ENCODE measurements at regions not wholly inside any gene's neighbourhood (a gene's known extent, or its start where the extent isn't known, plus 50 kb on each side); places are given as distances from the start of the nearest gene placed in this dataset.

DNA sequence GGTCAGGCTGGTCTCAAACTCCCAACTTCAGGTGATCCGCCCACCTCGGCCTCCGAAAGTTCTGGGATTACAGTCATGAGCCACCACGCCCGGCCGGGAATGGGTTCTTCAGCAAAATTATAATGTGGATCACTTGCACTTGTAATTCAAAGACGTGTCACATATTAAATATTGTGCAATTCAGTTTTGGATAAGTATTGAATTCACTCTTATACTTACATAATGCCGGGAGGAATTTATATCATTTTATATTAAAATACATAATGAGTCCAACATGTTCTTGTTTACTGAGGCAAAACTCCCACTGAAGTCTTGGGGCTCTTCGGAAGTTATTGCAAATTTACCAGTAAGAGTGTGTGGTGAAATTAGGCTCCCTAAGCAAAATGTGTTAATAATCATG lies 635.2 kb upstream of the LUZP2 start:
- H3K27ac ChIP-seq, result no peak overlapping the region
- H3K36me3 ChIP-seq, result no peaks in the 10 kb centered on the region
- DNase-seq (ENCODE audit: low spot score in 2 of 2), result no peak
- TF ChIP-seq EP300 (IDR thresholded peaks at IDR 0.05) (no peak), POLR2A (IDR thresholded peaks at IDR 0.05) (no peak), POLR2AphosphoS5 (IDR thresholded peaks at IDR 0.05) (no peak)
- TF ChIP-seq, protein P1, sequence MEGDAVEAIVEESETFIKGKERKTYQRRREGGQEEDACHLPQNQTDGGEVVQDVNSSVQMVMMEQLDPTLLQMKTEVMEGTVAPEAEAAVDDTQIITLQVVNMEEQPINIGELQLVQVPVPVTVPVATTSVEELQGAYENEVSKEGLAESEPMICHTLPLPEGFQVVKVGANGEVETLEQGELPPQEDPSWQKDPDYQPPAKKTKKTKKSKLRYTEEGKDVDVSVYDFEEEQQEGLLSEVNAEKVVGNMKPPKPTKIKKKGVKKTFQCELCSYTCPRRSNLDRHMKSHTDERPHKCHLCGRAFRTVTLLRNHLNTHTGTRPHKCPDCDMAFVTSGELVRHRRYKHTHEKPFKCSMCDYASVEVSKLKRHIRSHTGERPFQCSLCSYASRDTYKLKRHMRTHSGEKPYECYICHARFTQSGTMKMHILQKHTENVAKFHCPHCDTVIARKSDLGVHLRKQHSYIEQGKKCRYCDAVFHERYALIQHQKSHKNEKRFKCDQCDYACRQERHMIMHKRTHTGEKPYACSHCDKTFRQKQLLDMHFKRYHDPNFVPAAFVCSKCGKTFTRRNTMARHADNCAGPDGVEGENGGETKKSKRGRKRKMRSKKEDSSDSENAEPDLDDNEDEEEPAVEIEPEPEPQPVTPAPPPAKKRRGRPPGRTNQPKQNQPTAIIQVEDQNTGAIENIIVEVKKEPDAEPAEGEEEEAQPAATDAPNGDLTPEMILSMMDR (IDR thresholded peaks at IDR 0.05), result no peak
- no peaks in the 10 kb centered on the region for H3K4me1 ChIP-seq
- no peaks in the 10 kb centered on the region for H3K9me3 ChIP-seq
- no peak overlapping the region for H3K4me3 ChIP-seq
- 72% methylated on average over 9 of the region's 9 CpGs for WGBS
- no peaks in the 10 kb centered on the region for H3K27me3 ChIP-seq

DNA sequence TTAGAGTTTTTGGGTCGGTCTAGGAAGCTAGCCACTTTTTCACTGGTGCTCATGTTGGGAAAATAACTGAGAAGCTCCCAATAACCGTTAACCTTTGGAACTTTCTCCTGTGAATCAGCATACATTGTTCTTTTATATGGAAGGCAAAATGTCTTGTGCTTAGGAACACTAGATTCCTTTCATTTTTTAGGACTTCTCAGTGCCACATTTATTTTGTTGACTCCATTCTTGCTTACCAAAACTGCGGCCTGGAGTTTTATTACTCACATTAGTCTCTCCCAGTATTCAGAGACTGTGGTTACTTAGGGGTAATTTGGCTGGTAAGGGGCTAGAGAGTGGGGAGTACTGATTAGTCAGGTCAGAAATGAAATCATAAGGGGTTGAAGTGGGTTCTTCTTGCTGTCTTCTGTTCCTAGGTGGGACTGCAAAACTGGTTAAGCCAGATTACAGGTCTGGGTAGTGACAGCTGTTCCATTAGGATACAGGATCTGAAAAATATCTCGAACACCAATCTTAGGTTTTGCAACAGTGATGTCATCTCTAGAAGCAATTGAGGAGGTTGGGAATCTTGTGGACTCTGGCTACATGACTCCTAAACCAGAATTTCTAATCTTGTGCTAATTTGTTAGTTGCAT lies 631.4 kb upstream of the LUZP2 start:
- no peaks in the 10 kb centered on the region for H3K36me3 ChIP-seq
- H3K9me3 ChIP-seq, result no peaks in the 10 kb centered on the region
- H3K27me3 ChIP-seq, result no peaks in the 10 kb centered on the region
- no peak overlapping the region for H3K27ac ChIP-seq
- DNase-seq (ENCODE audit: low spot score in 2 of 2), result no peak
- no peaks in the 10 kb centered on the region for H3K4me1 ChIP-seq
- TF ChIP-seq EP300 (IDR thresholded peaks at IDR 0.05) (no peak), POLR2A (IDR thresholded peaks at IDR 0.05) (no peak), POLR2AphosphoS5 (IDR thresholded peaks at IDR 0.05) (no peak)
- H3K4me3 ChIP-seq, result no peak overlapping the region
- WGBS, result 70% methylated on average over 4 of the region's 4 CpGs

DNA sequence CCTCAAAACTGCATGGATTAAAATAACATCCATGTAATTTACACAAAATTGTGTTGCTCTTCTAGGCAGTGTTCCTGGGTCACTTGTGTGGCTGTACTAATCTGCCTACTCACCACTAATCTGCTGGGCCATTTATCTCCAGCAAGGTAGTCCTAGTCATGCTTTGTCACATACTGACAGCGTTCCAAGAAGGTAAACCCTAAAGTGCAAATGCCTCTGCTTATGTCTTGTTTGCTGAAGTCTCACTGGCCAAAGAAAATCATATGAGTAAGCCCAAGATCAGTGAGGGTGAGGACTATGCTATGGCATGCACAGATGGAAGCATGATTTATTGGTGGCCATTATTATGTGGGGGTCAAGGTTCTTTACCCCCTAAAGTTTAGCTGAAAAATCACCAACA lies 630.2 kb upstream of the LUZP2 start:
- Histone ChIP-seq H3K27me3 (no peaks in the 10 kb centered on the region), H3K4me1 (no peaks in the 10 kb centered on the region), H3K9me3 (no peaks in the 10 kb centered on the region), H3K4me3 (no peak overlapping the region), H3K27ac (no peak overlapping the region), H3K36me3 (no peaks in the 10 kb centered on the region)
- no peak for TF ChIP-seq POLR2A (IDR thresholded peaks at IDR 0.05)
- no peak for TF ChIP-seq POLR2AphosphoS5 (IDR thresholded peaks at IDR 0.05)
- TF ChIP-seq, protein P1 (IDR thresholded peaks at IDR 0.05), result no peak
- no peak for TF ChIP-seq EP300 (IDR thresholded peaks at IDR 0.05)
- WGBS, result 81% methylated on average over 1 of the region's 1 CpG
- DNase-seq (ENCODE audit: low spot score in 2 of 2), result no peak

DNA sequence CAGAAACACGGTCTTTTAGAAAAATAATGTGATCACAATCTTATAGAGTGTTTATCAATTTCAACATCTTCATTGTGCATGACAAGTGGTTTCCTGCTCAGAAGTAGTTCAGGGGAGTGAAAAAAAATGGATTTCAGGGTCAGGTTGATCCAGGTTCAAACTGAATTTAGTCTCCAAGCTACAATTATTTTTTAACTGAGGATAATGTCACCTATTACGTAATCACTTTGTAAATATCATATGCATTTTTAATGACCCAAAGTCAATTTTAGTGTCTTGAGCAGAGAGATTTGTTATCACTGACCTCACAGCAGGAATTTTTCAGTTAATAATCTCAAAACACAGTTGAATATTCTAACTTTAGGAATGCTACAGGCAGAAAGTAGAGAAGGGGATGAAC lies 627.2 kb upstream of the LUZP2 start:
- Histone ChIP-seq H3K4me1 (no peaks in the 10 kb centered on the region), H3K27ac (no peak overlapping the region), H3K36me3 (no peaks in the 10 kb centered on the region), H3K4me3 (no peak overlapping the region), H3K9me3 (no peaks in the 10 kb centered on the region), H3K27me3 (no peaks in the 10 kb centered on the region)
- 79% methylated on average over 2 of the region's 2 CpGs for WGBS
- no peak for DNase-seq (ENCODE audit: low spot score in 2 of 2)
- TF ChIP-seq EP300 (IDR thresholded peaks at IDR 0.05) (no peak), POLR2A (IDR thresholded peaks at IDR 0.05) (no peak), POLR2AphosphoS5 (IDR thresholded peaks at IDR 0.05) (no peak)
- TF ChIP-seq, protein P1 (IDR thresholded peaks at IDR 0.05), result no peak

DNA sequence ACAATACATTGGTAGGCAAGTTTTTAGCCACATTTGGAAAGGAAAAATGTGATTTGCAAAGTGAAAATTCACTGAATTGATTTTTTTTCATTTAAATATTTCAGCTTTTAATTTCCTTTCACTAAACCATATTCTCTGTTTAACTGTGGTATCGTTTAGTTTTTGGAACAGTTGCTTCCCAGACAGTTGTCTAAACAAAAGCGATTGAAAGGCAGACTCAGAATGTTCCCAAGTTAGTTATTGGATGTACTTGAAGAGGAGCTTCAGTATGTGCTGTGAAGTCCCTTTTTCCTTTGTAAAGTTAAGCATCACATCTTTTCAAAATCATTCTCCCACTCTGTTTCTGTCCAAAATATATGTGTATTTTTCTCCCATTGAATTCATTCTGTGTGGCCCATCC lies 623.4 kb upstream of the LUZP2 start:
- Histone ChIP-seq H3K27me3 (no peaks in the 10 kb centered on the region), H3K36me3 (no peaks in the 10 kb centered on the region), H3K27ac (no peak overlapping the region), H3K4me3 (no peak overlapping the region), H3K9me3 (no peaks in the 10 kb centered on the region), H3K4me1 (no peaks in the 10 kb centered on the region)
- TF ChIP-seq POLR2A (IDR thresholded peaks at IDR 0.05) (no peak), EP300 (IDR thresholded peaks at IDR 0.05) (no peak), POLR2AphosphoS5 (IDR thresholded peaks at IDR 0.05) (no peak)
- TF ChIP-seq, protein P1 (IDR thresholded peaks at IDR 0.05), result no peak
- DNase-seq (ENCODE audit: low spot score in 2 of 2), result no peak
- 58% methylated on average over 2 of the region's 2 CpGs for WGBS

Measured in suprapubic skin (tissue), 4 donors.